Central memory CD8-positive, alpha-beta T cell (primary cell): ENCODE measurements at regions not wholly inside any gene's neighbourhood (a gene's known extent, or its start where the extent isn't known, plus 50 kb on each side); places are given as distances from the start of the nearest gene placed in this dataset.

Experiments
- ATAC-seq: fragments of 150-1000 bp; cut with Tn5 transposase; replicated peaks from 2 replicates; pipeline ENCODE4 v1.10.0; 2022; ENCODE audit warnings: mild to moderate bottlenecking, moderate FRiP score, moderate number of reproducible peaks; ENCODE audit not compliant: poor library complexity, severe bottlenecking; ENCODE audit errors: extremely low read depth
- DNase-seq, 2 donors: peaks; one replicate each; pipeline ENCODE4 v3.0.0; 2021; ENCODE audit warnings: low spot score in 2 of 2
- H3K27ac Mint-ChIP-seq: one replicate; pipeline ENCODE4 v1.8.0; 2022; ENCODE audit warnings: low read depth, mild to moderate bottlenecking, moderate library complexity, mixed read lengths
- H3K27me3 Mint-ChIP-seq: one replicate; pipeline ENCODE4 v1.8.0; 2022; ENCODE audit warnings: mixed read lengths
- H3K36me3 Mint-ChIP-seq: one replicate; pipeline ENCODE4 v1.8.0; 2022; ENCODE audit warnings: mild to moderate bottlenecking, moderate library complexity, mixed read lengths; ENCODE audit not compliant: insufficient read depth
- H3K4me1 Mint-ChIP-seq: one replicate; pipeline ENCODE4 v1.8.0; 2022; ENCODE audit warnings: mixed read lengths
- H3K4me3 Mint-ChIP-seq: one replicate; pipeline ENCODE4 v1.8.0; 2022; ENCODE audit warnings: mild to moderate bottlenecking, moderate library complexity, mixed read lengths
- H3K9me3 Mint-ChIP-seq: one replicate; pipeline ENCODE4 v1.8.0; 2022; ENCODE audit warnings: mixed read lengths

GRCh38 chr2:147037048-147037447 is 807.8 kb upstream of the ACVR2A start:
- Mint-ChIP-seq H3K27me3 (no peaks in the 10 kb centered on the region), H3K4me1 (no peaks in the 10 kb centered on the region), H3K9me3 (peaks cover 6% of the 10 kb centered on the region), H3K36me3 (no peaks in the 10 kb centered on the region), H3K4me3 (no peak overlapping the region), H3K27ac (no peak overlapping the region)
- DNase-seq (no peak), ATAC-seq (no peak)

DNA sequence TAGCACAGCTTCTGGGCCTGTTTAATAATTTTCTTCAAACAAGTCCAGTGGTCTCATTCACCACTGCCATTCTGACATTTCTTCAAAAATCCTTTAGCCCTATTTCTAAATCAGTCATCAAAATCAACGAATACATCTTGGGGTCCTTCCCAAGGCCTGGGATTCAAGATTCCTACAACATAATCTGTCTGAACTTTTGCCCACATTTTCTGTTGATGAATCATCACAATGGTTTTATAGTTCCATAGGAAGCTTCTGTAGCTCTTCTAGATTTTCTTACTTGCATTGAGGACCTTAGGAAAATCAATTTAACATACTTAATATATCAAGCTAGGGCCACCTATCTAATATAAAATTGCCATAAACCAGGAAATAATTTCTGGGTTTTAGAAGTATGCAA is 811.8 kb upstream of the ACVR2A start:
- peaks cover 2% of the 10 kb centered on the region for H3K36me3 Mint-ChIP-seq
- peaks cover 6% of the 10 kb centered on the region for H3K9me3 Mint-ChIP-seq
- no peaks in the 10 kb centered on the region for H3K4me1 Mint-ChIP-seq
- DNase-seq (no peak), ATAC-seq (no peak)
- no peak overlapping the region for H3K4me3 Mint-ChIP-seq
- no peaks in the 10 kb centered on the region for H3K27me3 Mint-ChIP-seq
- no peak overlapping the region for H3K27ac Mint-ChIP-seq

GRCh38 chr2:147031897-147032296 is 812.9 kb upstream of the ACVR2A start:
- no peak for DNase-seq

GRCh38 chr2:147030966-147031720 is 813.7 kb upstream of the ACVR2A start:
- Mint-ChIP-seq H3K4me1 (no peaks in the 10 kb centered on the region), H3K27ac (no peak overlapping the region), H3K4me3 (no peak overlapping the region), H3K36me3 (peaks cover 2% of the 10 kb centered on the region), H3K9me3 (peaks cover 19% of the 10 kb centered on the region), H3K27me3 (no peaks in the 10 kb centered on the region)
- DNase-seq (no peak), ATAC-seq (no peak)

More at GRCh38 chr2:147031897-147032296, 812.9 kb upstream of the ACVR2A start:
- peaks cover 2% of the 10 kb centered on the region for H3K36me3 Mint-ChIP-seq
- H3K4me3 Mint-ChIP-seq, result no peak overlapping the region
- ATAC-seq, result no peak
- peaks cover 12% of the 10 kb centered on the region for H3K9me3 Mint-ChIP-seq
- no peak overlapping the region for H3K27ac Mint-ChIP-seq
- H3K27me3 Mint-ChIP-seq, result no peaks in the 10 kb centered on the region
- H3K4me1 Mint-ChIP-seq, result no peaks in the 10 kb centered on the region

DNA sequence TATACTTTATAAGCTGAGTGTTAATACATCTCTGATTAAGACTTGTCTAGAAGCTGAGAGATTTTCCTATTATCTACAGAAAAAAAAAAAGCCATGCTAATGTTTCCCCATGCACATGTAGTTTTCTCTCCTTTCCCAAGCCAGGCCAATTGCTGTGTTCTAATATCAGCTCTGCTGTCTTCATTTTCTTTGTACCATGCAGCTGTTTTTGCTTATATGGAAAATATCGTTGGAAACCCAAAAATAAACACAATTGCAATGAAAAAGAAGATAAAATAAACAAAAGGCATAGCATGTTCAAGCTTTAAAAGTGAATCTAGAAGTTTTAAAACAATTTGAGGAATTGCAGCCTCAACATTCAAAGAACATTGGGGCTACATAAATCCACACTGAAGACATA is 817.4 kb upstream of the ACVR2A start:
- no peaks in the 10 kb centered on the region for H3K4me1 Mint-ChIP-seq
- ATAC-seq (no peak), DNase-seq (no peak)
- H3K27ac Mint-ChIP-seq, result no peak overlapping the region
- peaks cover 2% of the 10 kb centered on the region for H3K36me3 Mint-ChIP-seq
- peaks cover 25% of the 10 kb centered on the region for H3K9me3 Mint-ChIP-seq
- no peak overlapping the region for H3K4me3 Mint-ChIP-seq
- H3K27me3 Mint-ChIP-seq, result no peaks in the 10 kb centered on the region

DNA sequence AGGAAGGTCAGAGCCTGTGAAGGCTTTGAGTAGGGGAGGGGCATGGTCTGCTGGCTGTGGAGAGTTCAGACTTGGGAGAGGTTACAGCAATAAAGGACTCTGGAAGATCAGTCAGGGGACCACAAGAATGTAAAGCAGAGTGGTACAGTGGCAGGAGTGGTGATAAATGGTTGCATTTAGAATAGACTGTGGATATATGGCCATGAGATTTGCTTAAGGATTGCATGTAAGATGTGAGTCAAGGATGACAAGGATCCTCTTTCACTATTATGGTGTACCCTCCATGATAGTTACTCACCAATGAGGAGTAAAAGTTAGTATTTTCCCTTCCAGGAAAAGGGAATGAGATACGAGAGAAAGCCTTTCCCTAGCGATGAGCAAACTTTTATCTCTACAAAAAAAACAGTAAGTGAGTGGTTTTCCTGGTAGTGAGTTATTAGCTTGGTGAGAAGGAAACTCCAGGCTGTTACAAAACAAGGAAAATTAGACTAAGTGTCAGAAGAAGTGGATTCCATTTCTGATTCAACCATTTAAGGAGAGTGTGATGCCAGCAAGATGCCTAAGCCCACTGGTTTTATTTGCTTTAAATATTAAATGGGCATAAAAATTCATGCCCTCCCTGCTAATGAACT is 818.0 kb upstream of the ACVR2A start:
- Mint-ChIP-seq H3K27ac (no peak overlapping the region), H3K27me3 (no peaks in the 10 kb centered on the region), H3K4me1 (no peaks in the 10 kb centered on the region), H3K4me3 (no peak overlapping the region), H3K36me3 (peaks cover 2% of the 10 kb centered on the region), H3K9me3 (peaks cover 25% of the 10 kb centered on the region)
- DNase-seq (no peak), ATAC-seq (no peak)

- DNase-seq, result no peak
- no peak overlapping the region for H3K4me3 Mint-ChIP-seq
- no peak overlapping the region for H3K27ac Mint-ChIP-seq
- ATAC-seq, result no peak
- H3K27me3 Mint-ChIP-seq, result no peaks in the 10 kb centered on the region
- peaks cover 25% of the 10 kb centered on the region for H3K9me3 Mint-ChIP-seq
- H3K4me1 Mint-ChIP-seq, result no peaks in the 10 kb centered on the region
- H3K36me3 Mint-ChIP-seq, result peaks cover 2% of the 10 kb centered on the region
Measured at GRCh38 chr2:147025646-147026585, 818.9 kb upstream of the ACVR2A start.

DNA sequence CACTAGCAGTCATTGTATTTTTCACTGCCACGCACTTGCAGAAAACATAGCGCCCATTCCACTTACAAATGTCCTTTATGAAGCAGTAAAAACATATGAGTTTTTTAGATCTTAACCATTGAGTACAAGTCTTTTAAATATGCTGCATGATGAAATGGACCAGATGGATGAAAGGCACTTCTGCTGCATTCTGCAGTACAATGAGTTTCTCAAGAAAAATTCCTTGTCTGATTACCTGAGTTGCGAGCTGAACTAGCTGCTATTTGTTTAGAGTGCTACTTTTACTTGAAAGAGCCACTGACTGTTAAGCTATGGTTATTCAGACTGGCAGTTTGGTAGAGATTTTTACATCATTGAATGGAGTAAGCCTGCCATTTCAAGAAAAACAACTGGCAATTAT is 825.5 kb upstream of the ACVR2A start:
- no peak for DNase-seq
- no peak overlapping the region for H3K4me3 Mint-ChIP-seq
- peaks cover 18% of the 10 kb centered on the region for H3K9me3 Mint-ChIP-seq
- H3K27ac Mint-ChIP-seq, result no peak overlapping the region
- ATAC-seq, result no peak
- no peaks in the 10 kb centered on the region for H3K36me3 Mint-ChIP-seq
- no peaks in the 10 kb centered on the region for H3K27me3 Mint-ChIP-seq
- no peaks in the 10 kb centered on the region for H3K4me1 Mint-ChIP-seq

DNA sequence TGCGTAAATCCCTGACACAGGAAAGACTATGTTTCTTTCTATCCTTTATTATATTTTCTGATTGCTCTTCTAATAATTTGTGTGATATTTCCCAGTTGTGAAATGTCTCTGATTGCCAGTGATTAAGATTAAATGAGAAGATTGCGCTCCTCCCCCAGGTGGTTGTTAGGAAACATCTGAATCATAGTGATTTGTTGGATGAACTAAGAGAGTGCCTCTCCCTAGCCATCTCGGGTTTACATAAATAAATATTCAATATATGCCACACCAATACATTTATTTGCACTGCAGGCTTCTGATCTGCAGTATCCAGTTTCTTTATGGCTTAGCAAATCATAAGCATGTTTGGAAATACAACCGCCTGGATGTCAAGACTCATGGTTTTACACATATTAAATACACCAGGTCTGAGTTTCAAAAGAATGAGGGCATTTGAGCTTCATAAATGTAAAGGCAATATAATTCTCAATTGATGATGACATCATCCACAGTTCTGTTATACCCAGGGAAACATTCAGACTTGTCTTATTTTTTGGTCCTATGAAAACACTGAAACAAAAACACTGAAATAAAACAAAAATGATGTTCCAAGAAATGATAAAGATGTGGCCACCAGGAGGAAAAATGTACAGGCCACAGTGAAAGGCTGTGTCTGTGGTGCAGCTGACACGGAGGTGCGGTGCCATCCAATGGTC is 826.7 kb upstream of the ACVR2A start:
- H3K27me3 Mint-ChIP-seq, result no peaks in the 10 kb centered on the region
- peaks cover 18% of the 10 kb centered on the region for H3K9me3 Mint-ChIP-seq
- no peak overlapping the region for H3K4me3 Mint-ChIP-seq
- ATAC-seq (no peak), DNase-seq (no peak)
- no peak overlapping the region for H3K27ac Mint-ChIP-seq
- no peaks in the 10 kb centered on the region for H3K4me1 Mint-ChIP-seq
- H3K36me3 Mint-ChIP-seq, result no peaks in the 10 kb centered on the region

- Mint-ChIP-seq H3K4me3 (no peak overlapping the region), H3K36me3 (no peaks in the 10 kb centered on the region), H3K9me3 (peaks cover 11% of the 10 kb centered on the region), H3K27me3 (no peaks in the 10 kb centered on the region), H3K4me1 (no peaks in the 10 kb centered on the region), H3K27ac (no peak overlapping the region)
- ATAC-seq (no peak), DNase-seq (no peak)
Measured at GRCh38 chr2:147016181-147016580, 828.6 kb upstream of the ACVR2A start.

GRCh38 chr2:147015591-147015990 is 829.2 kb upstream of the ACVR2A start:
- Mint-ChIP-seq H3K4me3 (no peak overlapping the region), H3K27ac (no peak overlapping the region), H3K4me1 (no peaks in the 10 kb centered on the region), H3K9me3 (peaks cover 11% of the 10 kb centered on the region), H3K27me3 (no peaks in the 10 kb centered on the region), H3K36me3 (no peaks in the 10 kb centered on the region)
- DNase-seq (no peak), ATAC-seq (no peak)

DNA sequence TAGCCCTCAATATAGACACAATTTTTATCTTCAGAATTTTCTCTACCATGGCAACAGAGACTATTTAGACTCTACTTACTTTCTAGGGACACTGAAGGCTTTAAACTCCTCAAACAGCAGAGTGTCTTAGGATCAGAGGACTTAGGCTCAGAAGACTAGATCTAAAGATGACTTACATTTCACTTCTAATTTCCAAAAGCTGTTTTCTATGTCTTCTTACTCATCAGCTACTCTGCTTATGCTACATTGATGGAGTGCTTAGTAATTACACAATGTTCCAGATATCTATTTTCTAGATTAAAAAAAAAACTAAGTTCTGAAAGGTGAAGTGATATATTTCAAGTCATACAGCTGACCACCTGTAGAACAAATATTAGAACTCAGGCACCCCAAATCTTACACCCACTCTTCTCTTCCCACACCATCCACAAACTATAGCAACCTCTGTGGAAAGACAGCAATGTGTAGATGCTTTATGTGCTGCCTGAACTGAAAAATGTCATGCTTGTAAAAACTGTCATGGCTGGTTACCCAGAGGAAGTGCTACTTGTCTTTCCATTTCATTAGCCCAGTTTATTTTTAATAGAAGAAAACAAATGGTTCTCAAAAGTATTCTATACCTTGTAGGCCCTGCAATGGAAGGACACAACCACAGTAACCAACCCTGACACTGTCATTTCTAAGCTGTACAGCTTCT is 831.0 kb upstream of the ACVR2A start:
- Mint-ChIP-seq H3K27ac (no peak overlapping the region), H3K36me3 (no peaks in the 10 kb centered on the region), H3K27me3 (no peaks in the 10 kb centered on the region), H3K4me3 (no peak overlapping the region), H3K4me1 (no peaks in the 10 kb centered on the region), H3K9me3 (peaks cover 5% of the 10 kb centered on the region)
- ATAC-seq (no peak), DNase-seq (no peak)
